ENCODE measurements at regions not wholly inside any gene's neighbourhood (a gene's known extent, or its start where the extent isn't known, plus 50 kb on each side); places are given as distances from the start of the nearest gene placed in this dataset.

DNA sequence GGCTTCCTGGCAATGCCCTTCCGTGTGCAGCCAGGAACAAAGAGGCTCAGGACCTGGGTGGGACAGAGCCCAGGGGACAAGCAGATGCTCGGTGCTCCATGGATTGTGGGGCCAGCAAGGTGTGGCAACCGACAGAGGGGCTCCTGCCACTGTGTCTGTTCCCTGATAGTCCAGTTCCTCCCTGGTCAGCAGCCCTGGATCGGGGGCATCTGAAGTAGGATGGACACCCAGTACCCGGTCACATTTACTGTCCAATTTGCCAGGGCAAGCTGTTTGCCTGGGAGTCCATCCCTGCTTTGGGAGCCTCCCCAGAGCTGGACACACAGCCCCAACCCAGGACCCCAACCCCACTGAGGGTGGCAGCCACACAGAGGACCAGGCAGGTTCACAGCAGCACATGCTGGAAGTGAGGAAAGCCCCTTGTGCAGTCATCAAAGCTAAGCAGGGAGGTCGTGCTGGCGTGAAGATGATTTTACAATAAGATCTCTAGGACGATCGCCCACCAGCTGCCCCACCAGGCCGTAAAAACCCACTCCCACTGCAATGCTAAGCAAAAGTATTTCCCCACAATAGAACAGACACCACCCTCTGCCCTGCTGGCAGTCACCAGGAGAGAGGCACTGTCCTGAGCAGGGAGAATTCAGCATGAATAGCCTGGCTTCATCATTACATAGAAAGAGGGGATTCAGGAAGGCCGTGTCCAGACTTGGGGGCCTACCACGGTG is 141.7 kb downstream of the NDUFA10 start:
- no peak for DNase-seq (ENCODE audit: low read depth in 2 of 2)

DNA sequence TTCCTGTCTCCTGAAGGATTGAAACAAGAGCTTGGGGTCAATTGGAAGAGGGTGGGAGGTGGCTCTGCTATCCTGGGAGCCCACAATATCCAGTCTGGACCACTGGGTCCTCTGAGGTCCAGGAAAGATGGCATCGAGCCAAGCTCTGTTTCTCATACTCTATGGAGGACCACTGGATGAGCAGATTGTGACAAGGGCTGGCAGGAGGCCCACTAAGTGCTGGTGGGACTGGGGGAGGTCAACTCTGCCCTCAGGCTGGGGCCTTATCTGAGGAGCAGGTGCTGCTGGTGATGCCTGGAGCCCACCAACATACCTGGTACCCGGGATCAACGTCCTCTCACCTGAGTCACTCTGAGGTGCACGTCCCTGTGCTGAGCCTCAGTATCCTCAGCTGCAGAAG is 142.4 kb downstream of the NDUFA10 start:
- DNase-seq (ENCODE audit: low read depth in 2 of 2), result no peak

DNA sequence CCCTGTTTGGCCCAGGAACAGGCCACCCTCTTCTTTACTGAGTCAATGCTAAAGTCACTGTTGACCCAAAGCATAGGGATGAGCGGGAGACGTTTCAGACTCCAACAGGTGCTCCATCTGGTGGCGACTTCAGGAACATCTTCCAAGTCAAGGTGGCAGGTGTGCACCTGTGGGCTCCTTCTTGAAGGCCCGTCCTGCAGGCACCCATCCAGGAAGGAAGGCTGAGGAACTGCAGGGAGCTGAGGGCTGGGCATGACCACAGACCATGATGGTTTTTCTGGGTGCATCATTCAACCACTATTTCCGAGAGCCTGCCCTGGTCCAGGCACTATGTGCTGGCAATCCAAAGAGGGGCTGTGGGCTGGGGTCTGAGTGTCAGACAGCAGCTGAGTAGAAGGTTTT is 142.8 kb downstream of the NDUFA10 start:
- no peak for DNase-seq (ENCODE audit: low read depth in 2 of 2)

DNA sequence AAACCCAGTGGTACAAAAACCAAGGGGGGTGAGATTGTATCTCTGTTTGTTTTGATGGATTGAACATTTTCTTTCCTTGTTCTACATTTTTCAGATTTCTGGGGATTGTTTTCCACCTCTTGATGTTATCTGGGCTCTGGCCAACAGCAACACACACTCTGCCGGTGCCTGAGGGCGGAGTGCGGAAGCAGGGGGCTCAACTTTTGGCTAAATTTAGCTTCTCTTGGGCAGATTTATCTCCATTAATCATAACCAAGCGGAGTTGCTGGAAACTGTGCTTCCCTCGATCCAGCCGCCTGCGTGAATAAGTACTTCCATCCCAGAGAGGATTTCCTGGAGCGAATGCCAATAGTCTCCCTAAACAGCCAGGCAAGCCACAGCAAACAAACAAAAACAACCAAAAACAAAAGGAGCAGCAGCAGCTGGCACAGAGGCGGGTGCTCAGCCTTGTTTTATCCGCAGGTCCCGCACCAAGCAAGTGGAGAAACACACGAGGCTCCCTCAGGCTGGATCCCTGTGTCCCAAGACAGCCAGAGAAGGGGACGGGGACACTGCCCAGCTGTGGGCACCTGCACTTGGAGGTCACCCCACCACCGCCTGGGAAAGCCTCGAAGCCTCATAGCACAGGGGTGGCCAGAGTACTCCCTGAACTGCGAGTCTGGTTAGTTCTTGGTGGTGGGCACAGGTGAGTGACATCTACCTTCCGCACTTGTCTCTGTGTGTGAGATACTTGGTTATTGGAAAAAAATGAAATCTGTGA is 143.4 kb downstream of the NDUFA10 start:
- peak in 1 of 2 experiments; percentile 1 for DNase-seq (ENCODE audit: low read depth in 2 of 2)

DNA sequence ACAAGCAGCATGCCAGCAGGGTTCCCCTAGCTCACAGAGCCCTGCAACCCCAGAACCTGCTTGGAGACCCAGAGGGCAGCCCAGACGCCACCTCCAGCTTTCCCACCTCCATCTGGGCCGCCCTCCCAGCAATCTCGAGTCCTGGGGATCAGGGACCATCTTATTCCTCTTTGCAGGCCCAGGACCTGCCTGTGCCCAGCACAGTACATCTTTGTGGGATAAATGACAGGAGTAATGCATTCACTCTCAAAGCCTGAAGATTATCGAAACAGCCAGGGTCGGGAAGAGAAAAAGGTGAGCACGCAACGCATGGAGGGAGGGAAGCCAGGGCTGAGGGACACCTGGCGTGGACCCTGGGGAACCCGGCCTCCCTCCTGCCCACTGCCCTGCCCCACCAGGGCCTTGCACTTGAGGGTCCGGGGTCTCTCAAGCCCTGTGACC is 144.1 kb downstream of the NDUFA10 start:
- DNase-seq (ENCODE audit: low read depth in 2 of 2), result no peak

DNA sequence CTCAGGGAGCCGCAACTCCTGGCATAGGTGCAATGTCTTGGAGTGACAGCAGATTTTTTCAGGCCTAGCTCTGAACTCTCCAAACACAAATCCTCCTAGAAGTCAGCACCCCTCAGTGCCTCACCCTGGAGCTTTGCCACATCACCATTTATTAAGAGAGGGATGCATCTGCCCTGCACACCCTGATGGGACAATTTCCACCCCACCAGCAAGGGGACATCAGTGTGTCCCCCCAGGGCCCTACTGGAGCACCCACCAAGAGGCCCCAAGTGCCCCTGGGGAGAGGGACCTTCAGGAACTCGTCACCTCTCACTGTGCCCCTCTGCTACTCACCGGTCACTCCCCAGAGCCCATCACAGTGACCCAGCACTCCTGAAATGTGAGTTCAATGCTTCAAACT is 144.7 kb downstream of the NDUFA10 start:
- DNase-seq (ENCODE audit: low read depth in 2 of 2), result no peak

DNA sequence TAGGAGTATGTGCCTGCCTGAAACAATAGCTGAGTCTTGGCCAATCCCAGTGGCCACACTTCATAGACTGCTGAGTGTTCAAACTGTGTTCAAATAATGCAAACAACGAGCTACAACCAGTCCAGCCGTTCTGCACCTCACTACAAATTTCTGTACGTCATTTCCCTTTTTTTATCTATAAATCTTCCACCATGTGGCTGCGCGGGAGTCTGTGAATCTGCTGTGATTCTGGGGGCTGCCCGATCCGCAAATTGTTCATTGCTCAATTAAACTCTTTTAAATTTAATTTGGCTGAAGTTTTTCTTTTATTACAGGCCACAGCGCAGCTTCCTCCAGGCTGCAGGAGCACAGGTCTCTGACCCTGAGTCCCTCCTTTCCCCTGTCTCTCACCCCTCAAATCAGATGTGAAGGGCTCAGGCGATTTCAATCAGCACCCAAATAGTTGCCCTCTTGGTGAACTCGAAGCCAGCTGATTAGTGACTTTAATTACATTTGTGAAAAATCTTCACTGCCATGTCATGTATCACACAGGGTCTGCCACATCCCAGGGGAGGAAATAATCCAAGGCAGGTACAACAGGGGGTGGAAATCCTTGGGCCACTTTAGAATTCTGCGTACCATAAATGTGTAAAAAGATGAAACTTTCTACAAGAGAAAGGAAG is 145.6 kb downstream of the NDUFA10 start:
- no peak for DNase-seq (ENCODE audit: low read depth in 2 of 2)

DNA sequence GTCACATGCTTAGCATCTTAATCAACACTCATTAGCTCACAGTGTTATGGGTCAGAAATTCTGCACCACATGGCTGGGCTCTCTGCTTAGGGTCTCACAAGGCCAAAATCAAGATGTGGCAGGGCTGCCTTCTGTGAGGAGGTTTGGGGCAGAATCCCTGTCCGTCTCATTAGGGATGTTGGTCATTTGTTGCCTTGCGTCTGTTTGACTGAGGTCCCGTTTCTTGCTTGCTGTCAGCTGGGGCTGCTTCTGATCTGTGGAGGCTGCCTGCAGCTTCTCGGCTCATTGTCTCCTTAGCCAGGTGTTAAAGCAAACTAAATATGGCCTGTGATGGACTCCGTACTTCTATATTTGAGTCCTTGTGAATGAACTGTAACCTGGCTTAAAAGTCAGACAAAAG is 146.5 kb downstream of the NDUFA10 start:
- DNase-seq (ENCODE audit: low read depth in 2 of 2), result no peak

DNA sequence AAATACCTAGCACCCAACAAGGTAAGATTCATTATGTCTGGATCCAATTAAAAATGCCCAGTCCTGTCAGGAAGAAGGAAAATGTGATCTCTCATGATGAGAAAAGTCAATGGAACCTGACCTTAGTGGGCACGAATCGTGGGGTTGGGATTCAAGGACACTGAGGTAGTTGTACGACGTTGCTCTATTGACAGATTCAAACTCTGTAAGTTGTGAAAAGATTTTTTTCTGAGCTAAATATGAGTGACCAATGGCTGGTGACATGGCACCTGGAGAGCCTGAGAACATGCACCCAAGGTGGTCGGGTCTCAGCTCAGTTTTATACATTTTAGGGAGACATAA is 148.2 kb downstream of the NDUFA10 start:
- DNase-seq (ENCODE audit: low read depth in 2 of 2), result no peak

DNA sequence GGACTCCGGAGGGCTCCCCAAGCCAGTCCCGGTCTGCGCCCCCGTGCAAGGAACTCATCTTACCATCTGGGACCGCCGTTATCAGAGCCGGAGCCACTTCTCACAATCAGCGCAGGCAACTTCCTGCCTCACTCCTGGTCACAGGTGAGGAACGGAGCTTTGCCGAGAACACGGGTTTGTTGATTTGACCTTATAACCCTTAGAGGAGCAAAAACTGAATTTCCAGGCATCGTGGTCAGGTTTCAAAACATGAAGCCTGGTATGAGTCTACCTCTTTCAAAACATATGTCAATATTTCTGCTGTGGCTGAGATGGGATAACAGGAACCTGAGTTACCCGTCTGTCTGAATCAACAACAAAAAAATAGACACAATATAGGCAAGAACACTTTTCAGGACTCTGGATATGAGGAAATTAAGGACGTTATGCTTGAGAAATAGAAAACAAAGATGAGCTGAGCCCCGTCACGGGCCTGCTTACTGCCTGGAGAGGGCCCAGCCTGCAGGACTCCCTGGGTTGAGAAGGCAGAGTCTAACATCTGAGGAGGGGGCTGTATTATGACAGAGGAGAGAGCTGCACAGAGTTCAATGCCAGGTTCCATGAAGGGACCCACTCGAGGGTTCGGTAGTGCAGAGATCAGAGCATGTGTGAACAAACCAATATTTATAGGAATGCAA is 148.7 kb downstream of the NDUFA10 start:
- DNase-seq (ENCODE audit: low read depth in 2 of 2), result no peak

DNA sequence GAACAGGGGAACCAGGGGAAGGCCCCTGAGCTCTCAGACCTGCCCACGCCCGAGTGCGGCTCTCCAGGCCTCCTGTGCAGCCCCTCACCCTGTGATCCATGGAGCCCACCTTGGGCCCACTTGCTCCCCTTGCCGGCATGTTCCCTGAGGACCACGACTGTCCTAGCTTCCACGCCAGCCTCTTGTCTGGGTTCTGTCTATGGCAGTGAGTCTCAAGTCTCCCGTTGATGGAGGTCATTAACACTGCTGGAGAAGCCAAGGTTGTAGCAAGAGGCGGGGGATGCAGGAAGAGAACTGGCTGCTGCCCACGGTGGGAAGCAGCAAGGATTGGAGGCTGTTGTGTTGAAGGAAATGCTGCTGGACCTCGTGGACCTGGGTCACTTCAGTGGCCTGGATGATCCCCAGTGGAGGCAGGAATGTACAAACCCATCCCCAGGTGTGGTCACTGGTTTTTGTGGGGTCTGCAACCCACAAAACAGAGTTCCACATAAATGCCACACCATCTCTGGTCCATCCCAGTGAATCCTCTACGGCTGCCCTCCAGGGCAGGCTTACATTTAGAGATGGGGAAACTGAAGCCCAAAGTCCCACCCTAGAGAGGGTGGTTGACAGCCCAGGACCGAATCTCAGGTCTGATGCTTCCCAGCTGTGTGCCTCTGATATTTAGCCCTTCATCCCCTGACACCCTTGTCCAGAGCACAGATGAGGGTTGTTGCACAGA is 150.3 kb downstream of the NDUFA10 start:
- no peak for DNase-seq (ENCODE audit: low read depth in 2 of 2)

DNA sequence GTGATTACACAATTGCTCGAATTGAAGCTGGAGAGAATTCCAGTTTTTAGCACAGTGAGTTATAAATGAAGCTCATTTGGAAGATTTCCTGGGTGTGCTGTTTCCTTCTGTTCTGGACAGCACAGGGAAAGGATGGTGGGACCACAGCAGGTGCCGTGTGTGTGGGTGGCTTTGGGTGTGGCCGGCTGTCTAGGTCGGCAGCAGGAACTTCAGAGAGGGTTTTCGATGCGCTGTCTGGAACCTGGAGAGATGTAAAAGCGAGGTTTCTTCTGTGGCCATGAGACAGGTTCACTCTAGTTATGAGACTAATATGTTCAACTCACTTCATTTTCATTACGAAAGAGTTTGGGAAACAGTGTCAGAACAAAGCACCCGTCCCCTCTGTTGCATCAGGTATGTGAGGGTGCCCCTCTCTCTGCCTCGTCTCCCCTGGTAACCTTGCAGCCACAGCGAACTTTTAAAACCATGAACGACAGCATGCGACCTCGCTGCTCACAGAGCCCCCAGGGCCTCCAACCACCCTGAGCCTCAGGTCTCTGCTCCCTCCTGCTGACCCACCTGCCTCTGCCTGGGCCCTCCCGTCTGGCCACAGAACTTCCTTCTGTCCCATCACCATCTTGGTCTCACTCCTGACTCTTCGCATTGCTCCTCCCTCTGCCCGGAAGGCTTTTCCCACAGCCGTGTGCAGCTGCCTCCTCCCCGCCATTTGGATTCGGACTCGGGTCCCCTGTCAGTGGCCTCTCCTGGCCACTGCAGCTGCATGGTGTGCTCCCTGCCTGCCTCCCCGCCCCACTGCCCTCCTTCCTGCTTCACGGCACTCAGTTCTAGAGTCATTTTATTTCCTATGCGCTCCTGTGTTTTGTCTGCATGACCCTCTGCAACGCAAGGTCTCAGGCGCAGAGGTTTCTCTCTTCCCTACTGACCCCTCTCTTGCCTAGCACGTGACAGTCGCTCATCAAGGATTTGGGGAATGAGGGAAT is 151.2 kb downstream of the NDUFA10 start:
- DNase-seq (ENCODE audit: low read depth in 2 of 2), result no peak

DNA sequence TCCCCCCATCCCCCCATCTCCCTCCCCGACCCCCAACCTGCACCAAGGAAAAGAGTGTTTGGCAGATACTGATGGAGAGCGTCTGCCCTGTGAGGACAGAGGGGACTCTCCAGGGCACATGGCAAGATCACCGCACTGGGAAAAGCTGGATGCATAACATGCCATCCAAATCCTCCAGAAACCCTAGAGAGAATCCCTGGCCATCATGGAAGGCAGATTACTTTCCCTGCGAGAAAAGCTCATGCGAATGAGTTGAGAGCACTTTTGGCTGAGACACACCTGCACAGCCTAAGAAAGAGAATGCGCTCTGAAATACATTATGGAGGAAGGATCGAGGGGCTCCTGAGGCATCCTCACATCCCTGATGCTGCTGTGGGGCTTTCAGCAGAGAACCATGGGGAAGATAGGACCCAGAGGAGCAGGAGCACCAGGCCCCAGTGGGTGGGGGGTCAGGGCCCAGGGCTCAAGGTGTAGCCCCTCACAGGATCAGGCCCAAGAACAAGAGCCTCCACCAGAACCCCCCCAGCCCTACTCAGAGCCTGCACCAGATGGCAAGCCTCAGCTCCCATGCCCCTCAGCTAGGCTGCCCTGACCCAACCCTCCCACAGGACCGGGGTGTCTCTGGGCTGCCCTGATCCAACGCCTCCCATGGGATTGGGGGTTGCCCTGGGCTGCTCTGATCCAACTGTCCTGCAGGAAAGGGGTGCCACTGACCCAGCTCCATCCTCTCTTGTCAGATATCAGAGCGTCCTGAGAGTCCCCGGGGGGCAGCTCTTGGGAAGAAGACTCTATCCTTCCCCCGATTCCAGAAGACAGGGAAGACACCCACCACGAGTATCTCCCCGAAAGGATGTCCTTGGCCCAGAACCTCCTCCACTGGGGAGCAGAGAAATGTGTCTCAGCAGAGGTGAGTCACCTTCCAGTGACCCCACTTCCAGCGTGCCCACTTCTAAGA is 153.4 kb downstream of the NDUFA10 start:
- DNase-seq (ENCODE audit: low read depth in 2 of 2), result no peak

DNA sequence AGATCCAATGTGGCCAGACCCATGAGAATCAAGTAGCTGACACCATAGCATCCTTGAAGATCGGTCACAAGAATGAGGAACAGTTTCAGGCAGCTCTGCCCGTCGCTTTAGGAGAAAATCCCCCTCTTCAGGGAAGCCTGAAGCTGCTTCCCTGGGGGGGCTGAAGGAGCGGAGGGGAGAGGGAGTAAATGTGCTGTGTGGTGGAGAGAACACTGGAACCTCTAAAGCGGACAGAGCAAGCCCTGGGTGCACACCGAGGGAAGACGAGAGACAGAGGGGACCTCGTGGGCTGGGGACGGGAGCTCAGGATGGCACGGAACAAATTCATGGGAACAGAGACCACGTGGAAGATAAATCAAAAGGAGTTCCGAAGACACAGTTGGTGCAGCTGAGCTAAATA is 154.3 kb downstream of the NDUFA10 start:
- no peak for DNase-seq (ENCODE audit: low read depth in 2 of 2)

DNA sequence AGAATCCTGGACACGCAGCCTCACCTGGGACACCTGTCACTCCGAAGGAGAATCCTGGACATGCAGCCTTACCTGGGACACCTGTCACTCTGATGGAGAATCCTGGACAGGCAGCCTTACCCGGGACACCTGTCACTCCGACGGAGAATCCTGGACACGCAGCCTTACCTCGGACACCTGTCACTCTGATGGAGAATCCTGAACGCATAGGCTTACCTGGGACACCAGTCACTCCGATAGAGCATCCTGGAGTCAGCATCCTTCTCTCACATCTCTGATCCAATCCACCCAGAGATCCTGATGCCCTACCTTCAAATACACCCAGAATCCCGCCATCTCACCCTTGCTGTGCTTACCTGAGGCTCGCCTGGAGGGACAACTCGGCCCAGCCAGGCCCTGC is 154.9 kb downstream of the NDUFA10 start:
- DNase-seq (ENCODE audit: low read depth in 2 of 2), result no peak

DNA sequence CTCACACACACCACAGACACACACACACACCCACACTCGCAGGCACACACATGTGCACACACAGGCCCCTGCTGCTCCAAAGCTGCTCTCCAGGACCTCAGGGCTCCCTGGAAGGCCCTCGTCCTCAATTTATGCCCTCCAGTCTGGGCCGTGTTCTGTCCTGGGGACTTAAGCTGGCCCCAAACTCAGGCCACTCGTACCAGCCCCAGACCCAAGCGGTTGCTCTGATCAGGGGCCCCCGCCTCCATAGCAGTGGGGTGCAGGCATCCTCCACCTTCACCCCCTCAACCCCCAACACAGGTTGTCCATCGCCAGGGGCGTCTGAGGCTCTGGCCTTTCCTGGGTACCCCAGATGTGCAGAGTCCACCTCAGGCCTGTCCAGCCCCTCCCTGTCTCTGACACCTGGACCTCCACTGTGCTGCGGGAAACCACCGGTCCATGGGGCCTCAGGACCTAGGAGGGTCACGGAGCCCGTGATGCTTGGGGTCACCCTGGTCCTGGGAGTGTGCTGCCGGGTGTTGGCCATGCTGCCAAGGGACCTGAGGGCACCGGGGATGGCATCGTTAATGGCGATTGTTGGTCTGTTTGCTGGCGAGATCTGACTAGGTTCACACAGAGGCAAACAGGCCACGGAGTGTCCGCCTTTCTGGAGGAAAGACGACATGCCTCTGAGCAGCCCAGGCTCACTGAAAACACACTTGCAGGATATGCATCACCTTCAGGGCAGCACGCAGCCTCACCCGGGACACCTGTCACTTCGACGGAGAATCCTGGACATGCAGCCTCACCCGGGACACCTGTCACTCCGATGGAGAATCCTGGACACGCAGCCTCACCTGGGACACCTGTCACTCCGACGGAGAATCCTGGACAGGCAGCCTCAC is 155.6 kb downstream of the NDUFA10 start:
- no peak for DNase-seq (ENCODE audit: low read depth in 2 of 2)

DNA sequence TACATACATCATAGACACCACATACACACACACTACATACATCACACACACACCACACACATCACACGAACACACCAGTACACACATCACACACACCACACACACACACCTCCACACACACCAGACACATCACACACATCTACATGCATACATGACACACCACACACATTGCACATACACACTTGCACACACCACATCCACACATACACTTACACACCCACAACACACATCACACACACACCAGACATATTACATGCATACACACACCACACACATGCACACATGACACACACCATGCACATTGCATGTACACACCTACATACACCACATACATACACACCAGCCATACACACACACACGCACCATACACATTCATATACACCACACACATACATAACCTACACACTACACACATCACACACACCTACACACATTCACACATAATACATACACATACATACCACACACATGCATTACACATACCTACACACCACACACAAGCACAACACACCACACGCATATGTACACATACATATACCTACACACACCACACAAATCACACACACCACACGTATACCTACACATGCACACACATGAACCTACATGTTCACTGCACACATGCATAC is 156.5 kb downstream of the NDUFA10 start:
- DNase-seq (ENCODE audit: low read depth in 2 of 2), result no peak

DNA sequence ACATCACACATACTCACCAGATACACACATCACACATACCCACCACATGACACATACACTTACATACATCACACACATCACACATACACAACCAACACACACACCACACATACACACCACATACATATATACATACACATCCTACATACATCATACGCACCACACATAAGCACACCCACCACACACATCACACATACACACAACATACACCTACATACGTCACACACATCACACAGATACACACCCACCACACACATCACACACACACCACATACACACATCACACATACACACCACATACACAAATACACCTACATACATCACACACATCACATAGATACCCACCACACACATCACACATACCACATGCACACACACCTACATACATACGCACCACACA is 158.4 kb downstream of the NDUFA10 start:
- no peak for DNase-seq (ENCODE audit: low read depth in 2 of 2)

Measured in fibroblast of skin of left biceps (primary cell).